PC-9 (cell line): ENCODE measurements at regions not wholly inside any gene's neighbourhood (a gene's known extent, or its start where the extent isn't known, plus 50 kb on each side); places are given as distances from the start of the nearest gene placed in this dataset.

Experiments
- BruUV-seq: library from RNA; stranded (reverse); fragments of 400-500 nt; replicated peaks from 2 replicates; lab custom pipeline; 2021; lab: Mats Ljungman, UMichigan
- CTCF ChIA-PET: fragments of 300-600 bp; sonication (Branson Sonifier 250); formaldehyde crosslinking; loops from one replicate; lab custom pipeline; 2022; ENCODE audit warnings: antibody characterized with exemption; lab: Charles Lee
- POLR2A ChIA-PET: fragments of 300-600 bp; sonication (Branson Sonifier 250); formaldehyde crosslinking; loops from one replicate; lab custom pipeline; 2022; ENCODE audit warnings: antibody characterized with exemption; ENCODE audit not compliant: unreplicated experiment; lab: Charles Lee
- DNase-seq, 2 experiments: peaks; one replicate each; pipeline versions ENCODE4 v3.0.0 to v3.0.0-alpha.2; 2015 to 2022; ENCODE audit warnings: mixed read lengths in 1 of 2
- H2AFZ ChIP-seq: fragments of 200-600 bp; sonication (generic); 2 replicates; pipeline ENCODE4 v1.8.1; 2017; ENCODE audit warnings: antibody characterized with exemption
- H3F3A ChIP-seq: fragments of 200-600 bp; sonication (generic); 2 replicates; pipeline ENCODE4 v1.8.1; 2017; ENCODE audit warnings: antibody characterized with exemption, mild to moderate bottlenecking, low read depth; ENCODE audit not compliant: insufficient read depth
- H3K27ac ChIP-seq: fragments of 200-600 bp; sonication (generic); 2 replicates; pipeline ENCODE4 v1.6.1; 2016; ENCODE audit warnings: mixed run types
- H3K27me3 ChIP-seq: fragments of 200-600 bp; sonication (generic); 2 replicates; pipeline ENCODE4 v1.6.1; 2016; ENCODE audit warnings: low read depth, mixed run types; ENCODE audit not compliant: insufficient read depth
- H3K36me3 ChIP-seq: fragments of 200-600 bp; sonication (generic); 2 replicates; pipeline ENCODE4 v1.6.1; 2016; ENCODE audit warnings: low read depth, mixed run types
- H3K4me1 ChIP-seq: fragments of 200-600 bp; sonication (generic); replicated peaks from 2 replicates; pipeline ENCODE4 v1.6.1; 2016; ENCODE audit warnings: mixed run types; ENCODE audit not compliant: insufficient read depth
- H3K4me2 ChIP-seq: fragments of 200-600 bp; sonication (generic); 2 replicates; pipeline ENCODE4 v1.6.1; 2017; ENCODE audit warnings: mixed run types
- H3K4me3 ChIP-seq: fragments of 200-600 bp; sonication (generic); 2 replicates; pipeline ENCODE4 v1.6.1; 2016; ENCODE audit warnings: mixed run types
- H3K79me2 ChIP-seq: fragments of 200-600 bp; sonication (generic); 2 replicates; pipeline ENCODE4 v1.6.1; 2017; ENCODE audit warnings: low read depth, mixed run types
- H3K9me2 ChIP-seq: fragments of 200-600 bp; sonication (generic); 2 replicates; pipeline ENCODE4 v1.8.1; 2017; ENCODE audit warnings: mild to moderate bottlenecking; ENCODE audit not compliant: insufficient read depth
- H3K9me3 ChIP-seq: fragments of 200-600 bp; sonication (generic); 2 replicates; pipeline ENCODE4 v1.8.1; 2016; ENCODE audit warnings: low read depth; ENCODE audit not compliant: insufficient read depth
- H4K20me1 ChIP-seq: fragments of 200-600 bp; sonication (generic); 2 replicates; pipeline ENCODE4 v1.8.1; 2017; ENCODE audit not compliant: insufficient read depth
- CTCF ChIP-seq: fragments of 200-600 bp; sonication (generic); conservative IDR thresholded peaks from 2 replicates; pipeline ENCODE4 v1.6.1; 2017; ENCODE audit warnings: mixed run types, antibody characterized with exemption, mild to moderate bottlenecking, moderate library complexity
- EZH2 ChIP-seq: fragments of 200-600 bp; sonication (generic); IDR thresholded peaks from 2 replicates; pipeline ENCODE4 v1.8.0; 2017; ENCODE audit warnings: antibody characterized with exemption, low read depth
- intact Hi-C: fragments of 100-400 bp; cut with micrococcal nuclease; formaldehyde crosslinking; loops from one replicate; pipeline ENCODE4 v1.10.0; 2022; ENCODE audit not compliant: unreplicated experiment

GRCh38 chr17:72587156-72587555 is 466.3 kb downstream of the SOX9 start:
- no peak overlapping the region for H2AFZ ChIP-seq
- H3K79me2 ChIP-seq, result peaks cover 95% of the 10 kb centered on the region
- peaks cover 9% of the 10 kb centered on the region; the same call in 1 of the 2 replicates for H4K20me1 ChIP-seq
- no TSS peak for BruUV-seq
- peaks cover 31% of the 10 kb centered on the region for H3K4me1 ChIP-seq
- ChIA-PET CTCF (interaction anchor here (1.3 to 1.8 kb wide), 2 partner anchors 30 to 97 kb away, joined by 4 read pairs; no protein-coding TSS in a partner anchor), POLR2A (interaction anchor here (0.6 kb wide), 1 partner anchor 129 kb away, joined by 14 read pairs; no protein-coding TSS in a partner anchor)
- H3K4me2 ChIP-seq, result peak overlapping the region; percentile 95
- peak overlapping the region; percentile 86 for H3K27ac ChIP-seq
- peaks cover 34% of the 10 kb centered on the region for H3F3A ChIP-seq
- peaks cover 14% of the 10 kb centered on the region for H3K36me3 ChIP-seq
- no peaks in the 10 kb centered on the region for H3K27me3 ChIP-seq
- H3K9me2 ChIP-seq, result no peaks in the 10 kb centered on the region
- intact Hi-C loops, result no loop called here
- no peak for TF ChIP-seq EZH2
- no peak for TF ChIP-seq CTCF
- no peaks in the 10 kb centered on the region; the same call in 1 of the 2 replicates for H3K9me3 ChIP-seq
- H3K4me3 ChIP-seq, result peak overlapping the region; percentile 97; the same call in 1 of the 2 replicates
- peak in 1 of 2 experiments; percentile 81 for DNase-seq

GRCh38 chr17:72587773-72588511 is 467.1 kb downstream of the SOX9 start:
- no peak for TF ChIP-seq EZH2
- peak; percentile 20; the same call in 1 of the 2 replicates for TF ChIP-seq CTCF
- Histone ChIP-seq H2AFZ (peak overlapping the region; percentile 34; the same call in 1 of the 2 replicates), H3K27me3 (no peaks in the 10 kb centered on the region), H3K4me2 (peak overlapping the region; percentile 95), H3K36me3 (peaks cover 6% of the 10 kb centered on the region; the same call in 1 of the 2 replicates), H3K79me2 (peaks cover 92% of the 10 kb centered on the region), H3K27ac (peak overlapping the region; percentile 86), H3K9me2 (no peaks in the 10 kb centered on the region), H4K20me1 (peaks cover 9% of the 10 kb centered on the region; the same call in 1 of the 2 replicates), H3K4me3 (peak overlapping the region; percentile 97; the same call in 1 of the 2 replicates), H3F3A (peaks cover 34% of the 10 kb centered on the region), H3K4me1 (peaks cover 31% of the 10 kb centered on the region), H3K9me3 (no peaks in the 10 kb centered on the region)
- POLR2A ChIA-PET, result interaction anchor here (0.5 to 1.4 kb wide), 2 partner anchors 96 to 130 kb away, joined by 3 read pairs; no protein-coding TSS in a partner anchor
- BruUV-seq, result no TSS peak
- peak; percentile 53 to 75 for DNase-seq
- intact Hi-C loops, result loop anchor here (2.0 kb wide), 2 partner anchors 27 to 129 kb away; no protein-coding TSS in a partner anchor
- CTCF ChIA-PET, result interaction anchor here (0.9 to 1.8 kb wide), 3 partner anchors 14 to 96 kb away, joined by 3 to 4 read pairs (median 4); no protein-coding TSS in a partner anchor

GRCh38 chr17:72588561-72588960 is 467.7 kb downstream of the SOX9 start:
- ChIA-PET POLR2A (interaction anchor here (0.7 to 1.4 kb wide), 4 partner anchors 8 to 95 kb away, joined by 3 to 8 read pairs (median 4); no protein-coding TSS in a partner anchor), CTCF (interaction anchor here (0.9 to 1.8 kb wide), 2 partner anchors 14 to 96 kb away, joined by 3 to 4 read pairs; no protein-coding TSS in a partner anchor)
- no peaks in the 10 kb centered on the region for H3K9me2 ChIP-seq
- intact Hi-C loops, result loop anchor here (2.0 kb wide), 2 partner anchors 28 to 128 kb away; no protein-coding TSS in a partner anchor
- H3K4me1 ChIP-seq, result peaks cover 31% of the 10 kb centered on the region
- peaks cover 9% of the 10 kb centered on the region; the same call in 1 of the 2 replicates for H4K20me1 ChIP-seq
- peaks cover 87% of the 10 kb centered on the region for H3K79me2 ChIP-seq
- DNase-seq, result no peak
- TF ChIP-seq EZH2 (no peak), CTCF (no peak)
- TSS peak; percentile 0 for BruUV-seq
- peak overlapping the region; percentile 34; the same call in 1 of the 2 replicates for H2AFZ ChIP-seq
- H3K9me3 ChIP-seq, result no peaks in the 10 kb centered on the region
- peak overlapping the region; percentile 97; the same call in 1 of the 2 replicates for H3K4me3 ChIP-seq
- H3K27me3 ChIP-seq, result no peaks in the 10 kb centered on the region
- peak overlapping the region; percentile 86 for H3K27ac ChIP-seq
- H3F3A ChIP-seq, result peaks cover 34% of the 10 kb centered on the region
- peak overlapping the region; percentile 95 for H3K4me2 ChIP-seq
- peaks cover 6% of the 10 kb centered on the region; the same call in 1 of the 2 replicates for H3K36me3 ChIP-seq
